NOMO-1 treated with DMSO at 0.1 percent for 48 hours (cell line): ENCODE measurements at regions not wholly inside any gene's neighbourhood (a gene's known extent, or its start where the extent isn't known, plus 50 kb on each side); places are given as distances from the start of the nearest gene placed in this dataset.
A peak's percentile ranks its signal among the peaks of the same experiment; 100 is the strongest.

Experiments used
- DNase-seq: peaks from one replicate; lab custom pipeline; 2025; ENCODE audit not compliant: unreplicated experiment; lab: John Stamatoyannopoulos, UW

DNA sequence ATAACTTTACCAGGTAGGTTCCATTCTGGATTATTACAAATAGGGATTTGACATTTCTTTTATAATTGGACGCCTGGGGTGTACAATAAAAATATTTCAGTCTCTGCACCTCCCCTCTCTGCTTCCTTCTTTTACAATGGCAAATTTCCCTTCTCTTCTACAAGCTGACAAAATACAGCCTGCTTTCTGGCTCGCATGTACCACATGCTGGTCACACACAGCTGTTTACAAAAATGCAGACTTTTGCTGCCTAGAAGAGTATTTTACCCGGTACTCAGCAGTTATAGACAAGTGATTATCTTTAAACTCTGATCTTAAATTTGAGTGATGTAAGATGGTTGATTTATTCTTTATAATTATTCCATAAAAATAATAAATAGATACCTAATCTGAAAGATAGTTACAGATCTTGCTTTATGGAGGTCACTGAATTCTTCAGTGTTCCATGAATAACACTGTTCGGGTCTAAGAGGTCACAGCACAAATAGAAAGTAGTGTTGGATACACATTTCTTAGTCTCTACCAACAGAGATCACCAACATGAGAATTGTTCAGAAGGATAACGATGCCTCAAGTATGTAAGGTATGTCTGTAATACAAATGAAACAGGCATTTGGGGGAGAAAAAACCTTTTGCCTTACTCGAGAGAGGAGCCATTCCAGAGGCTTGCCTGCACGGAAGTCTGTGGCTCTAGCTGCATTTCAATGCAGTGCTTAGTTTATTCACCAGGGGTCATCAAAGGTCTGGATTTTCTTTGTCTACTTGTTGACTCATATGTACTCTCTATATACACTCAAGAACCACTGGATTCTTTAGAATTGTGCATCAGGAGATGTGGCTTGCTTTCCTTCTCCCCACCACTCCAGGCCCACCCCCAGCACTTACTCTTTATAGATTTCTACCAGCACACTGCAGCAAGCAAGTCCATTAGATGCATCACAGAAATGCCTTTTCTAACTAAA is 206.6 kb upstream of the RFX3 start:
- peak; percentile 52 for DNase-seq

DNA sequence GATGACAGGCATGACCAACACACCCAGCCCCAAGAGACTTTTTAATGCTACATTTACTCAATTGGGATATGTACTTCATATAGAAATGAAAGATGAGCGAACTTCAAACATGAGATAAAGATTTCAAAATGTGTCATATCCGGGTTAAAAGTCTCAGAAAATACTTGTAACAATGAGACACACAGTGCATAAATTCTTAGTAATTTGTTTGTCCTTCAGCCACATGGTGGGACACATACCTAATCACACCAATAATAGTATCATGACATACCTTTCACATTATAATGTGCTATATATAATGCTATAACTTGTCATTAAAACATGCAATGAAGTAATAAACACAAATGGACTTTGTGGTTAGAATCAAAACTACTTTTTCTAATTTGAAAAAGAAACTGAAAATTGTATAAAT is 204.7 kb upstream of the RFX3 start:
- DNase-seq: no peak

- DNase-seq: no peak
These were observed 195.3 kb upstream of the RFX3 start for GRCh38 chr9:3721096-3721495.

- no peak for DNase-seq
These were observed 193.5 kb upstream of the RFX3 start for GRCh38 chr9:3719286-3719685.

- DNase-seq: no peak
These were observed 190.6 kb upstream of the RFX3 start for GRCh38 chr9:3716415-3716814.

- no peak for DNase-seq
These were observed 182.9 kb upstream of the RFX3 start for GRCh38 chr9:3708751-3709150.

GRCh38 chr9:3704890-3705289 is 179.1 kb upstream of the RFX3 start:
- DNase-seq: no peak

DNA sequence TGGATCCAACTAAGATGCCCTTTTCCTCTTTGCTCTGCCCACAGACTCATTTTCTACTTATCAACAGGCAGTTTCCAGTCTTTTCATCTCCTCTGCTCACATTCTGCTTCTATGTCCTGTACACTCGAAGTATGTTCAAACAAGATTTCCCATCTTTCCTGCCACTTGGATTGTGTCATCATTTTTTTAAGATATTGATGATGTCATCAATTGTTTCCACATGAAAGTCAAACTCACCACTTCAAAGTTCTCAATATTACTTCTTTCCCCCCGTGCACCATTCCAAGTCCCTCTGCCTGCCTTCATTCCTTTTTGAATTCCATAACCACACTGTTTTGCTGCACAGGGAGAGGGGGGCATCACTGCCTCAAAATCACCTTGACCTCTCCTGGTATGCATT is 175.0 kb upstream of the RFX3 start:
- no peak for DNase-seq

DNA sequence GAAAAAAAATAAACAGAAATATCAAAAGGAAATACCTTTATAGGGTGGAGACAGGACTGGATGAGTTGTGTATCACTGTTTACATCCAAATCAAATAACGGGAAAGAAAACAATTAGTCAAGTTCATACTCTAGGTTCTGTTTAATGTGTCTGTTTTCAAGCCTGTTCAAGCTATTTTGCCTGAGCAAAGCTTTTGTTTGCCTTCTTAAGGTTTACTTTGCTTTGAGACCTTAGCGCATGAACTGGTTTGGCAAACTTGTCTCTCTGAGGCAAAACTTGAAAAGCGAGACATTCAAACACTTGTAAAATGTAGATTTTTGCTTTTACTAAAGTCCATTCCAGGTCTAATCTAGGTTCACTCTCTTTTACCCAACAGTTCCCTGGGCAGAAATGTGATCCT is 174.1 kb upstream of the RFX3 start:
- DNase-seq: no peak

DNA sequence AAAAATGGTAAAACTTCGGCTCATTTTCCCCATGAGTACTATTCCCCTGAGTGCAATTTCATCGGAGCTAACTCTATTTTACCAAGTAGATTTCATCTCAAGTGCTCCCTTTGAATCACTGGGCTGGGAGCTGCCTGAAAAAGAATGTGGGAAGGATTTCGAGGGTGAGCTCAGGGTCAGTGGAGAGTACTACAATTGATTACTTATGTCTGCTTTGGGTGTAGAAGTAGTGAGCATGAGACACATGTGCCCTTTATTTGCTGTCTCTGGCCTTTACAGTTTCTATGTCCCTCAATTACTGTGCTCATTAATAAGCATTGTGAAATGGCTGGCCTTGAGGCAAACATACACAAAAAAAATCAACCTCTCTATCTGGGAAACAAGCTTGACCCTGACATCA is 172.7 kb upstream of the RFX3 start:
- DNase-seq: no peak

- DNase-seq: no peak
These were observed 172.3 kb upstream of the RFX3 start for GRCh38 chr9:3698076-3698475.

- no peak for DNase-seq
These were observed 170.6 kb upstream of the RFX3 start for GRCh38 chr9:3696368-3696767.

DNA sequence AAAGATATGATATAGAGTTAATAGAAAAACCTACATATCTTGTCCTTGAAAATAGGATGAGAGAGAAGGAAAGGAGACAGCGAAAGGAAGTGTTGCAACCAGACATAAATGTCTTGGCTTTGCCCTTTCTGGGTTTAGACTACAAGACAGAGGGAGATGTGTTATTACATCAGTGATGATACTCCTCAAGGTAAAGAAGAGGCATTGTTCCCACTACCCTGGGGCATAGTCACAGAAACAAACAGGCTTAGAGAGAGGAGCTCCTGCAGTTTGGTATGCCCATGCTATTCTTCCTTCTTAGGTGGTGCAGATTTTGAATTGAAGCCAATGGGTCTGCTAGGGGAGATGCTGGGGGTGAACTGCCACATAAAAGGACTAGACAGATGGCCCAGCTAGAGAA is 166.8 kb upstream of the RFX3 start:
- no peak for DNase-seq

GRCh38 chr9:3689555-3689954 is 163.8 kb upstream of the RFX3 start:
- DNase-seq: no peak

GRCh38 chr9:3687145-3687544 is 161.3 kb upstream of the RFX3 start:
- no peak for DNase-seq

DNA sequence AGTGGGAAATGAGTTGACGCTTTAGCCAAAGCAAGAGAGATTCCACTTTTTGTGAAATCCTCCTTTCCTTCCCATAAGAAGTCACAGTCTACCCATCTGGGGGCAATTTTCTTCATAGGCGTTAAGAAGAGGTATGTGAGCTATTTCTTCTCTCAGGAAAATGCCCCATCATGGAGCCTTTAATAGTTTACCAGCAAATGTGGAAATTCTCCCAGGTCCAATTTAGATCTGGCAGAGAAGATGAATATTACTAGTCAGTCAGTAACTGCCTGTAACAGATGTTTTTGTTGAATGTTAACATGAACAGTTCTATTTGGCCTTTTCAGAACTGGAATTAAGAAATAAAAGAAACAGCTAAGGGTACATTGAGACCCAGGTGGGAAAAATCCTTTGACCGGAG is 156.4 kb upstream of the RFX3 start:
- no peak for DNase-seq

GRCh38 chr9:3677541-3677940 is 151.7 kb upstream of the RFX3 start:
- no peak for DNase-seq

DNA sequence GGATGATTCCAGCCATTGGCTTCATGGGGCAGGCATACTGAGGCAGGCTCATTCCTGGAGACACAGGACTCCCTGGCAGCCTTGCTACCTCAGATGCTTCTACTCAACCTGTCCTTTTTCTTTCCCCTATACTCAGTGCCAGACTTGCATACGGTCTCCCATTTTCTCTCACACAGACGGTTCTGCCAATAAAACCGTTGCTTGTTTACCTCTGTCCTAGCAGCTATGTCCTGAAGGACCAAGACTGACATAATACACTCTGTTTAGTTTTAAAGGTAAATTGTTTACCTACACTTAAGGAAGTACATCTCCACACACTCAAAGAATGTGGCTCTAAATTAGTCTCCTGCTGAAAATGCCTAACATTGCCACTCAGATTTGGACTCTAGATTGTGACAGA is 151.0 kb upstream of the RFX3 start:
- DNase-seq: no peak

GRCh38 chr9:3675946-3676345 is 150.1 kb upstream of the RFX3 start:
- DNase-seq: no peak

GRCh38 chr9:3674561-3674960 is 148.8 kb upstream of the RFX3 start:
- no peak for DNase-seq

GRCh38 chr9:3672399-3672798 is 146.6 kb upstream of the RFX3 start:
- no peak for DNase-seq

GRCh38 chr9:3664044-3664443 is 138.2 kb upstream of the RFX3 start:
- no peak for DNase-seq

DNA sequence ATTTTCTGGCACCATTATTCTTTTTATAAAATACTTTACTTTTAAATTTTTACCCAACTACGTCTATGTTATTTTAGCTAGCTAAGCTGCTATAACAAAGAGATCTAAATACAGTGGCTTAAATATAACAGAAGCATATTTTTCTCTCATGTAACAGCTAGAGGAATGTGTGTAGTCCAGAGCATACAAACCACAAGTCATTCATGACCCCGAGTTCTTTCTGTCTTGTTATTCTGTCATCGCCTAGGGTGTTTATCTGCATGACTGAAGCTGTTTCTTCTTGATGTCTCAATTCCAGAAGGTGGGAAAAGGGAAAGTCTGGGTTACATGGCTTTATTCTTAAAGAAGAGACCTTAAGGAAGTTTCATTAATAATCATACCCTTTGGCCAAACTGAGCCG is 136.9 kb upstream of the RFX3 start:
- no peak for DNase-seq
